ENCODE measurements at regions not wholly inside any gene's neighbourhood (a gene's known extent, or its start where the extent isn't known, plus 50 kb on each side); places are given as distances from the start of the nearest gene placed in this dataset.

- Mint-ChIP-seq H3K4me3 (no peak overlapping the region), H3K27ac (no peak overlapping the region), H3K27me3 (peaks cover 0 to 3% (median 0%) of the 10 kb centered on the region in 5 donors), H3K36me3 (no peaks in the 10 kb centered on the region), H3K4me1 (no peaks in the 10 kb centered on the region), H3K9me3 (peaks cover 0 to 16% (median 0%) of the 10 kb centered on the region in 9 donors)
- DNase-seq (no peak), ATAC-seq (no peak)
- POLR2A ChIA-PET, result no interaction called here
These were observed 459.3 kb downstream of the ADGRL2 start for GRCh38 chr1:82260051-82260450.

GRCh38 chr1:82258887-82259286 is 458.2 kb downstream of the ADGRL2 start:
- H3K27ac Mint-ChIP-seq, result no peak overlapping the region
- peaks cover 0 to 14% (median 0%) of the 10 kb centered on the region in 9 donors for H3K9me3 Mint-ChIP-seq
- H3K27me3 Mint-ChIP-seq, result peaks cover 0 to 3% (median 0%) of the 10 kb centered on the region in 5 donors
- no peaks in the 10 kb centered on the region for H3K4me1 Mint-ChIP-seq
- H3K4me3 Mint-ChIP-seq, result no peak overlapping the region
- POLR2A ChIA-PET, result no interaction called here
- no peaks in the 10 kb centered on the region for H3K36me3 Mint-ChIP-seq
- ATAC-seq (no peak), DNase-seq (no peak)

- Mint-ChIP-seq H3K4me1 (no peaks in the 10 kb centered on the region), H3K27ac (no peak overlapping the region), H3K9me3 (peaks cover 0 to 6% (median 0%) of the 10 kb centered on the region in 9 donors), H3K27me3 (peaks cover 0 to 11% (median 0%) of the 10 kb centered on the region in 5 donors), H3K36me3 (peaks cover 0 to 4% (median 0%) of the 10 kb centered on the region in 3 donors), H3K4me3 (no peak overlapping the region)
- POLR2A ChIA-PET, result no interaction called here
- ATAC-seq, result no peak
- peak in 1 of 10 donors; percentile 40 for DNase-seq
These were observed 445.3 kb downstream of the ADGRL2 start for GRCh38 chr1:82246050-82246449.

GRCh38 chr1:82245345-82246014 is 444.7 kb downstream of the ADGRL2 start:
- H3K9me3 Mint-ChIP-seq, result peaks cover 0 to 6% (median 2%) of the 10 kb centered on the region in 9 donors
- DNase-seq (no peak), ATAC-seq (no peak)
- H3K4me3 Mint-ChIP-seq, result no peak overlapping the region
- H3K4me1 Mint-ChIP-seq, result no peaks in the 10 kb centered on the region
- no peak overlapping the region for H3K27ac Mint-ChIP-seq
- POLR2A ChIA-PET, result no interaction called here
- peaks cover 0 to 4% (median 0%) of the 10 kb centered on the region in 3 donors for H3K36me3 Mint-ChIP-seq
- peaks cover 0 to 11% (median 0%) of the 10 kb centered on the region in 5 donors for H3K27me3 Mint-ChIP-seq

- DNase-seq (no peak), ATAC-seq (no peak)
- peaks cover 0 to 20% (median 12%) of the 10 kb centered on the region in 9 donors for H3K9me3 Mint-ChIP-seq
- no peaks in the 10 kb centered on the region for H3K36me3 Mint-ChIP-seq
- POLR2A ChIA-PET, result no interaction called here
- no peak overlapping the region for H3K27ac Mint-ChIP-seq
- H3K4me3 Mint-ChIP-seq, result no peak overlapping the region
- no peaks in the 10 kb centered on the region for H3K4me1 Mint-ChIP-seq
- peaks cover 0 to 13% (median 0%) of the 10 kb centered on the region in 5 donors for H3K27me3 Mint-ChIP-seq
These were observed 439.8 kb downstream of the ADGRL2 start for GRCh38 chr1:82240571-82240970.

- H3K4me3 Mint-ChIP-seq, result no peak overlapping the region
- H3K4me1 Mint-ChIP-seq, result peaks cover 0 to 5% (median 0%) of the 10 kb centered on the region in 4 donors
- peaks cover 0 to 9% (median 3%) of the 10 kb centered on the region in 9 donors for H3K9me3 Mint-ChIP-seq
- no peak for DNase-seq
- H3K36me3 Mint-ChIP-seq, result no peaks in the 10 kb centered on the region
- H3K27ac Mint-ChIP-seq, result no peak overlapping the region
- no peak for ATAC-seq
- POLR2A ChIA-PET, result no interaction called here
- H3K27me3 Mint-ChIP-seq, result no peaks in the 10 kb centered on the region
These were observed 429.9 kb downstream of the ADGRL2 start for GRCh38 chr1:82230667-82231066.

- Mint-ChIP-seq H3K9me3 (peaks cover 0 to 5% (median 0%) of the 10 kb centered on the region in 9 donors), H3K27me3 (no peaks in the 10 kb centered on the region), H3K27ac (no peak overlapping the region), H3K36me3 (no peaks in the 10 kb centered on the region), H3K4me1 (peaks cover 0 to 5% (median 0%) of the 10 kb centered on the region in 4 donors), H3K4me3 (no peak overlapping the region)
- no peak for ATAC-seq
- POLR2A ChIA-PET, result no interaction called here
- no peak for DNase-seq
These were observed 426.8 kb downstream of the ADGRL2 start for GRCh38 chr1:82227306-82228095.

- ATAC-seq, result no peak
- H3K9me3 Mint-ChIP-seq, result peaks cover 0 to 6% (median 0%) of the 10 kb centered on the region in 9 donors
- DNase-seq, result no peak
- no peak overlapping the region for H3K4me3 Mint-ChIP-seq
- H3K36me3 Mint-ChIP-seq, result no peaks in the 10 kb centered on the region
- peaks cover 0 to 5% (median 0%) of the 10 kb centered on the region in 4 donors for H3K4me1 Mint-ChIP-seq
- POLR2A ChIA-PET, result no interaction called here
- no peak overlapping the region for H3K27ac Mint-ChIP-seq
- no peaks in the 10 kb centered on the region for H3K27me3 Mint-ChIP-seq
These were observed 425.4 kb downstream of the ADGRL2 start for GRCh38 chr1:82226186-82226505.

GRCh38 chr1:82225421-82226185 is 424.9 kb downstream of the ADGRL2 start:
- H3K36me3 Mint-ChIP-seq, result no peaks in the 10 kb centered on the region
- ATAC-seq (no peak), DNase-seq (no peak)

GRCh38 chr1:82223091-82223490 is 422.4 kb downstream of the ADGRL2 start:
- H3K27ac Mint-ChIP-seq, result no peak overlapping the region
- no peaks in the 10 kb centered on the region for H3K27me3 Mint-ChIP-seq
- no peaks in the 10 kb centered on the region for H3K36me3 Mint-ChIP-seq
- no peak overlapping the region for H3K4me3 Mint-ChIP-seq
- POLR2A ChIA-PET, result no interaction called here
- ATAC-seq (no peak), DNase-seq (no peak)
- H3K4me1 Mint-ChIP-seq, result peaks cover 0 to 3% (median 0%) of the 10 kb centered on the region in 4 donors
- peaks cover 0 to 6% (median 0%) of the 10 kb centered on the region in 9 donors for H3K9me3 Mint-ChIP-seq

More at GRCh38 chr1:82225421-82226185, 424.9 kb downstream of the ADGRL2 start:
- Mint-ChIP-seq H3K27ac (no peak overlapping the region), H3K9me3 (peaks cover 0 to 6% (median 0%) of the 10 kb centered on the region in 9 donors), H3K4me3 (no peak overlapping the region), H3K27me3 (no peaks in the 10 kb centered on the region), H3K4me1 (peaks cover 0 to 5% (median 0%) of the 10 kb centered on the region in 4 donors)
- POLR2A ChIA-PET, result no interaction called here

GRCh38 chr1:82221721-82222120 is 421.0 kb downstream of the ADGRL2 start:
- Mint-ChIP-seq H3K9me3 (peaks cover 0 to 6% (median 0%) of the 10 kb centered on the region in 9 donors), H3K4me3 (no peak overlapping the region), H3K36me3 (no peaks in the 10 kb centered on the region), H3K4me1 (no peaks in the 10 kb centered on the region), H3K27ac (no peak overlapping the region), H3K27me3 (no peaks in the 10 kb centered on the region)
- DNase-seq (no peak), ATAC-seq (no peak)
- POLR2A ChIA-PET, result no interaction called here

GRCh38 chr1:82220754-82221153 is 420.0 kb downstream of the ADGRL2 start:
- POLR2A ChIA-PET, result no interaction called here
- Mint-ChIP-seq H3K9me3 (peaks cover 0 to 6% (median 0%) of the 10 kb centered on the region in 9 donors), H3K27me3 (no peaks in the 10 kb centered on the region), H3K4me1 (no peaks in the 10 kb centered on the region), H3K36me3 (no peaks in the 10 kb centered on the region), H3K4me3 (no peak overlapping the region), H3K27ac (no peak overlapping the region)
- ATAC-seq (no peak), DNase-seq (no peak)

- Mint-ChIP-seq H3K27ac (no peak overlapping the region), H3K9me3 (peaks cover 0 to 6% (median 1%) of the 10 kb centered on the region in 9 donors), H3K36me3 (no peaks in the 10 kb centered on the region), H3K4me3 (no peak overlapping the region), H3K27me3 (no peaks in the 10 kb centered on the region), H3K4me1 (no peaks in the 10 kb centered on the region)
- DNase-seq (no peak), ATAC-seq (no peak)
- POLR2A ChIA-PET, result no interaction called here
These were observed 419.1 kb downstream of the ADGRL2 start for GRCh38 chr1:82219841-82220240.
